Heart left ventricle (tissue), 16 donors: ENCODE measurements at regions not wholly inside any gene's neighbourhood (a gene's known extent, or its start where the extent isn't known, plus 50 kb on each side); places are given as distances from the start of the nearest gene placed in this dataset.

ENCODE experiments used
- ATAC-seq, 4 donors: fragments of 200-7000 bp; cut with Tn5 transposase; one replicate each; pipeline ENCODE4 v1.9.1; 2020 to 2022; ENCODE audit warnings: moderate library complexity in 4 of 4, mild to moderate bottlenecking in 3 of 4, moderate number of reproducible peaks in 1 of 4
- DNase-seq, 5 donors: peaks; one replicate each; pipeline ENCODE4 v3.0.0-alpha.2; 2020
- H3K27ac ChIP-seq, 12 donors: fragments of 200-600 bp; sonication (generic) in 4 of 12; one replicate each; pipeline versions ENCODE4 v1.5.0 to v1.8.0; 2016 to 2022; ENCODE audit warnings: mild to moderate bottlenecking in 2 of 12
- H3K27me3 ChIP-seq, 9 donors: fragments of 200-600 bp; sonication (generic) in 2 of 9; one replicate each; pipeline versions ENCODE4 v1.5.1 to v1.8.0; 2016 to 2022; ENCODE audit warnings: mild to moderate bottlenecking in 3 of 9
- H3K36me3 ChIP-seq, 9 donors: fragments of 200-600 bp; sonication (generic) in 2 of 9; one replicate each; pipeline versions ENCODE4 v1.5.0 to v1.8.0; 2018 to 2022; ENCODE audit warnings: mild to moderate bottlenecking in 2 of 9
- H3K4me1 ChIP-seq, 12 donors: fragments of 200-600 bp; sonication (generic) in 4 of 12; one replicate each; pipeline versions ENCODE4 v1.5.0 to v1.8.0; 2016 to 2022; ENCODE audit warnings: mild to moderate bottlenecking in 3 of 12
- H3K4me3 ChIP-seq, 12 donors: fragments of 200-600 bp; sonication (generic) in 4 of 12; one replicate each; pipeline versions ENCODE4 v1.5.0 to v1.8.0; 2017 to 2022; ENCODE audit warnings: mild to moderate bottlenecking in 9 of 12, moderate library complexity in 4 of 12
- H3K9me3 ChIP-seq, 12 donors: fragments of 200-600 bp; sonication (generic) in 4 of 12; one replicate each; pipeline versions ENCODE4 v1.5.0 to v1.8.0; 2016 to 2022; ENCODE audit warnings: mild to moderate bottlenecking in 1 of 12
- POLR2A ChIP-seq, 2 donors: fragments of 450-650 bp; IDR thresholded peaks; one replicate each; pipeline ENCODE4 v1.6.1; 2017; ENCODE audit warnings: antibody characterized with exemption in 2 of 2, mild to moderate bottlenecking in 2 of 2, moderate library complexity in 2 of 2
- WGBS, 4 donors: extraction: QIAGEN DNeasy Blood & Tissue Kit in 2 of 4; methylation state at CpG; one replicate each; pipeline versions ENCODE4 v1.1.5 to v1.1.7; 2013 to 2018; 5-methylcytosine and 5-hydroxymethylcytosine counted together
- intact Hi-C, 10 donors: fragments of 100-400 bp; cut with DNase I; formaldehyde crosslinking; loops; one replicate each; pipeline versions ENCODE4 v1.11.1 to v1.14.2; 2022
- TF ChIP-seq, protein P1 (sequence below), 12 donors: fragments of 200-600 bp; sonication (generic) in 4 of 12; IDR thresholded peaks; one replicate each; pipeline versions ENCODE4 v1.5.0 to v1.8.0; 2018 to 2022; ENCODE audit warnings: antibody characterized with exemption in 12 of 12, mild to moderate bottlenecking in 5 of 12
- donor health status: ischemic (EF 13 %, LVEDD 7.1; RV severe dilation, severe dysfunction).
- donor health status: healthy with polysubstance abuse.
- donor health status: DM: no; HTN: yes; CAD: no.
- donor health status: DM: no; HTN: no; CAD: no.
- donor health status: ischemic (EF 25% LVEDD 6.9; RV normal size, moderate dysfunction).
- donor health status: ischemic (EF 25% LVEDD 5.7; RV mildly dilated, moderate dysfunction).
- donor health status: healthy.
- donor health status: DM: yes; HTN: yes; CAD: no.
- donor health status: ischemic (EF 35%, LVEDD 5.7; RV mildly dilated, moderate dysfunction).
- donor health status: nonischemic (EF 11% LVEDD 7.7; RV severe dilation, severe dysfunction).
- donor health status: DM: yes; HTN: yes; CAD: no.
- donor health status: PGD.
- donor health status: ischemic (EF 29% LVEDD 5.4; RV normal size, mild dysfunction).
- donor health status: nonischemic (EF 23%, LVEDD 6.1; RV moderate dilation, normal function).

DNA sequence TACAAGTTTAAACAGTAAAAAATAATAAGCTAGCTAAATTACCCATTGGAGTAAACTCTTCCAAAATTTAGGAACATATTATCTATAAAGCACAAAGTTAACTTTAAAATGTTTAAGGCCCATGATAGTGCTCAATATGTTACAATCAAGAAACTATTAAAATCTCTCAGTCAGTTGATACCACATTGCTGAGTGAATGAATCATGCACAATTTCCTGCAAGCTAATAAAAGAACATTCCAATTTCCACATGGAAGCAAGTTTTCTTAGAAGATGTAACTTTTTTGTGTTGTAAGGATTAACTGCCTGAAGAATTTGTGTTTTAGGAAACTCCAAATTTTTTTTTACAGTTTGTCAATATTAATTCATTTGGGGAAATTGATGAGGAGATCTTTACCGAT, 666.6 kb downstream of the SLITRK1 start:
- Histone ChIP-seq H3K27me3 (no peaks in the 10 kb centered on the region), H3K27ac (no peak overlapping the region), H3K4me1 (no peaks in the 10 kb centered on the region), H3K36me3 (no peaks in the 10 kb centered on the region), H3K9me3 (peaks cover 0 to 36% (median 11%) of the 10 kb centered on the region in 12 donors), H3K4me3 (no peak overlapping the region)
- intact Hi-C loops: no loop called here
- no peak for ATAC-seq
- DNase-seq: no peak
- TF ChIP-seq POLR2A (IDR thresholded peaks at IDR 0.05): no peak
- TF ChIP-seq, protein P1, sequence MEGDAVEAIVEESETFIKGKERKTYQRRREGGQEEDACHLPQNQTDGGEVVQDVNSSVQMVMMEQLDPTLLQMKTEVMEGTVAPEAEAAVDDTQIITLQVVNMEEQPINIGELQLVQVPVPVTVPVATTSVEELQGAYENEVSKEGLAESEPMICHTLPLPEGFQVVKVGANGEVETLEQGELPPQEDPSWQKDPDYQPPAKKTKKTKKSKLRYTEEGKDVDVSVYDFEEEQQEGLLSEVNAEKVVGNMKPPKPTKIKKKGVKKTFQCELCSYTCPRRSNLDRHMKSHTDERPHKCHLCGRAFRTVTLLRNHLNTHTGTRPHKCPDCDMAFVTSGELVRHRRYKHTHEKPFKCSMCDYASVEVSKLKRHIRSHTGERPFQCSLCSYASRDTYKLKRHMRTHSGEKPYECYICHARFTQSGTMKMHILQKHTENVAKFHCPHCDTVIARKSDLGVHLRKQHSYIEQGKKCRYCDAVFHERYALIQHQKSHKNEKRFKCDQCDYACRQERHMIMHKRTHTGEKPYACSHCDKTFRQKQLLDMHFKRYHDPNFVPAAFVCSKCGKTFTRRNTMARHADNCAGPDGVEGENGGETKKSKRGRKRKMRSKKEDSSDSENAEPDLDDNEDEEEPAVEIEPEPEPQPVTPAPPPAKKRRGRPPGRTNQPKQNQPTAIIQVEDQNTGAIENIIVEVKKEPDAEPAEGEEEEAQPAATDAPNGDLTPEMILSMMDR (IDR thresholded peaks at IDR 0.05): no peak
- WGBS, 4 donors: 74 to 92% (median 80%) methylated on average over 1 of the region's 1 CpG

DNA sequence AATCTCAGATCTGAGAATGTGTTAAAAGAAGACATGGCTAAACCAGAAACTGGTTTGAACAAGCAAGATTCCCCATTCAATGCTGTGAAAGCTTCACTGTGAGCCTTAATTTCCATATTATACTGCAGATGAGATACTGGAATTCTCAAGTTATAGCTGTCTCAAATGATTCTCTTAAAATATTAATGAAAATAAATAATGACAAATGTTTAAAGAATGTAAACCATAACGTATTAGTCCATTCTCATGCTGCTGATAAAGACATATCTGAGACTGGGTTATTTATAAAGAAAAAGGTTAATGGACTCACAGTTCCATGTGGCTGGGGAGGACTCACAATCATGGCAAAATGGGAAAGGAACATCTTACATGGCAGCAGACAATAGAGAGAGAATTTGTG, 667.8 kb downstream of the SLITRK1 start:
- H3K36me3 ChIP-seq: no peaks in the 10 kb centered on the region
- H3K27ac ChIP-seq: no peak overlapping the region
- no peak for DNase-seq
- intact Hi-C loops: no loop called here
- peaks cover 0 to 48% (median 14%) of the 10 kb centered on the region in 12 donors for H3K9me3 ChIP-seq
- no peaks in the 10 kb centered on the region for H3K27me3 ChIP-seq
- 32 to 52% (median 46%) methylated on average over 1 of the region's 1 CpG for WGBS, 4 donors
- ATAC-seq: no peak
- no peak for TF ChIP-seq POLR2A (IDR thresholded peaks at IDR 0.05)
- TF ChIP-seq, protein P1 (IDR thresholded peaks at IDR 0.05): no peak
- H3K4me1 ChIP-seq: no peaks in the 10 kb centered on the region
- no peak overlapping the region for H3K4me3 ChIP-seq

GRCh38 chr13:83211301-83211700, 671.0 kb downstream of the SLITRK1 start:
- no peak overlapping the region for H3K4me3 ChIP-seq
- no peak for ATAC-seq
- peaks cover 0 to 67% (median 18%) of the 10 kb centered on the region in 12 donors for H3K9me3 ChIP-seq
- H3K36me3 ChIP-seq: no peaks in the 10 kb centered on the region
- DNase-seq: no peak
- WGBS, 4 donors: 76 to 79% (median 78%) methylated on average over 1 of the region's 1 CpG
- no peaks in the 10 kb centered on the region for H3K27me3 ChIP-seq
- intact Hi-C loops: no loop called here
- H3K4me1 ChIP-seq: no peaks in the 10 kb centered on the region
- H3K27ac ChIP-seq: no peak overlapping the region
- TF ChIP-seq, protein P1 (IDR thresholded peaks at IDR 0.05): no peak
- no peak for TF ChIP-seq POLR2A (IDR thresholded peaks at IDR 0.05)

DNA sequence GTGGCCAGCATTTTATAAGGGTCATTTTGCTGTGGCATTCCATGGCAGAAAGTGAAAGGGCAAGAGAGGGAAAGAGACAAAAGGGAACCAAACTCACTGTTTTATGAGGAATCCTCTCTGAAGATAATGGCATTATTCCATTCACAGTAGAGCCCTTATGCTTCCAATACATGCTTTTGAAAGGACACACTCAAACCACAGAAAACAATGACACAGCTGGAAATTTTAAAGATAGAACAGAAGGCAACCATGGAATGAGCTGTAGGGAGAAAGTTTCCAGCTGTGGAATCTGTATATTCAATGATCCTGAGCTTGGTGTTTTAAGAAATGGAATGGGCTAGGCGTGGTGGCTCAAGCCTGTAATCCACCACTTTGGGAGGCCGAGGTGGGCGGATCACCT, 677.4 kb downstream of the SLITRK1 start:
- intact Hi-C loops: no loop called here
- Histone ChIP-seq H3K36me3 (no peaks in the 10 kb centered on the region), H3K27ac (no peak overlapping the region), H3K4me1 (no peaks in the 10 kb centered on the region), H3K27me3 (no peaks in the 10 kb centered on the region), H3K4me3 (no peak overlapping the region), H3K9me3 (peaks cover 0 to 24% (median 4%) of the 10 kb centered on the region in 12 donors)
- 76 to 84% (median 81%) methylated on average over 3 of the region's 3 CpGs for WGBS, 4 donors
- no peak for TF ChIP-seq POLR2A (IDR thresholded peaks at IDR 0.05)
- TF ChIP-seq, protein P1 (IDR thresholded peaks at IDR 0.05): no peak
- no peak for ATAC-seq
- no peak for DNase-seq
